ENCODE measurements at regions not wholly inside any gene's neighbourhood (a gene's known extent, or its start where the extent isn't known, plus 50 kb on each side); places are given as distances from the start of the nearest gene placed in this dataset.
"Not testable (repeated sequence)": the region's sequence is repeated elsewhere in the genome, so short reads cannot be mapped to it uniquely, and the experiment has no call there.

DNA sequence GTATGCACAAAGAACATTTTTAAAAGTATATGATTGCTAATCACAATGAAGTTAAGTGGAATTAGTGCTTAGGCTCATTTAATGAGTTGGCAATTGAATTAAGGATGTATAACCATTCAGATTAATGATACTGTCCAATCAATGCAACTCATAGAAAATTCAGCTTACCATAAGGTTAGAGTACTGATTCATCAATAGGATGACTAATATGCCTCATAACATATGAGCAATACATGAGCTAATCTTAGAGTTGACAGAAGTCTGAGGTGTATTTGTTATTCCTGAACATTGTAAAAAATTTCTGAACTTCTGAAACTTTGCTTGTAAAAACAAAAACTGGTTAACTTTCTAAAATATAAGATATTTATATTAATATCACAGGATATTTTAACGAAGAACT, 118.3 kb upstream of the NETO1 start:
- ATAC-seq: no peak
- intact Hi-C loops (cut with DNase I, micrococcal nuclease): no loop called here
- TF ChIP-seq, protein P1, sequence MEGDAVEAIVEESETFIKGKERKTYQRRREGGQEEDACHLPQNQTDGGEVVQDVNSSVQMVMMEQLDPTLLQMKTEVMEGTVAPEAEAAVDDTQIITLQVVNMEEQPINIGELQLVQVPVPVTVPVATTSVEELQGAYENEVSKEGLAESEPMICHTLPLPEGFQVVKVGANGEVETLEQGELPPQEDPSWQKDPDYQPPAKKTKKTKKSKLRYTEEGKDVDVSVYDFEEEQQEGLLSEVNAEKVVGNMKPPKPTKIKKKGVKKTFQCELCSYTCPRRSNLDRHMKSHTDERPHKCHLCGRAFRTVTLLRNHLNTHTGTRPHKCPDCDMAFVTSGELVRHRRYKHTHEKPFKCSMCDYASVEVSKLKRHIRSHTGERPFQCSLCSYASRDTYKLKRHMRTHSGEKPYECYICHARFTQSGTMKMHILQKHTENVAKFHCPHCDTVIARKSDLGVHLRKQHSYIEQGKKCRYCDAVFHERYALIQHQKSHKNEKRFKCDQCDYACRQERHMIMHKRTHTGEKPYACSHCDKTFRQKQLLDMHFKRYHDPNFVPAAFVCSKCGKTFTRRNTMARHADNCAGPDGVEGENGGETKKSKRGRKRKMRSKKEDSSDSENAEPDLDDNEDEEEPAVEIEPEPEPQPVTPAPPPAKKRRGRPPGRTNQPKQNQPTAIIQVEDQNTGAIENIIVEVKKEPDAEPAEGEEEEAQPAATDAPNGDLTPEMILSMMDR (IDR thresholded peaks at IDR 0.05): no peak
- Histone ChIP-seq H3K36me3 (ENCODE audit: low read depth) (no peaks in the 10 kb centered on the region), H3K4me1 (ENCODE audit: low read depth) (no peaks in the 10 kb centered on the region), H3K4me3 (no peak overlapping the region), H3K9me3 (peaks cover 42% of the 10 kb centered on the region)
- no peak for DNase-seq

DNA sequence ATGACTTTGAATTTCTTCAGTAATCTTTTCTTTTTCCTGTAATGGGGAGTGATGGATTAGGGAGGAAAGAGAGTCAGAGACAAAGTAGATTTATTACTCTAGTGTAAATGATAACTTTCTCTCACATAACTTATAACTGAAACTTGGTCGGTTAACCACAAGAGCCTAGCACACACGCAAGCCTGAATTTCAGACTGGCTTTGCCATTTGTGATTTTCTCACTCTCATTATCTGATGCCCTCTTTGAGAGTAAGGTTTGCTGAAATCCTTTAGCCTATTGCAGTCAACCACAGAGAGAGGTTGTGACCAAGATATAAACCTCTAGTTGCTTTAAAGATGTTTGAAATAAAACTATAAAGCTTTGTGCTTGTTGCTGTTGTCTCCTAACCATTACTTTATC, 117.9 kb upstream of the NETO1 start:
- Histone ChIP-seq H3K4me3 (no peak overlapping the region), H3K4me1 (ENCODE audit: low read depth) (no peaks in the 10 kb centered on the region), H3K9me3 (peaks cover 44% of the 10 kb centered on the region), H3K36me3 (ENCODE audit: low read depth) (no peaks in the 10 kb centered on the region)
- intact Hi-C loops (cut with DNase I, micrococcal nuclease): no loop called here
- TF ChIP-seq, protein P1 (IDR thresholded peaks at IDR 0.05): no peak
- ATAC-seq (no peak), DNase-seq (no peak)

DNA sequence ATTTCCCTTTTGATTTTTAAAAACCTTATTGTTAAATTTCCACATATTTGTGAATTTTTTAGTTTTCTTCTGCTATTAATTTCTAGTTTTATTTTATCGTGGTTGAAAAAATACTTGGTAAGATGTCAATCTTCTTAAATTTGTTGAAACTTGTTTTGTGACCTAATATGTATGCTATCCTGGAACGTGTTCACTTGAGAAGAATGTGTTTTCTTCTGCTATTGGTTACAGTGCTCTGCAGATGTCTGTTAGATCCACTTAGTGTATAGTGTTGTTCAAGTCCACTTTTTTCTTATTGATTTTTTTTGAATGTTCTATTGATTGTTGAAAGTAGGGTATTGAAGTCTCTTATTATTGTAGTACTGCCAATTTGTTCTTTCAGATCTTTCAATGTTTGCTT, 116.5 kb upstream of the NETO1 start:
- intact Hi-C loops (cut with DNase I, micrococcal nuclease): no loop called here

DNA sequence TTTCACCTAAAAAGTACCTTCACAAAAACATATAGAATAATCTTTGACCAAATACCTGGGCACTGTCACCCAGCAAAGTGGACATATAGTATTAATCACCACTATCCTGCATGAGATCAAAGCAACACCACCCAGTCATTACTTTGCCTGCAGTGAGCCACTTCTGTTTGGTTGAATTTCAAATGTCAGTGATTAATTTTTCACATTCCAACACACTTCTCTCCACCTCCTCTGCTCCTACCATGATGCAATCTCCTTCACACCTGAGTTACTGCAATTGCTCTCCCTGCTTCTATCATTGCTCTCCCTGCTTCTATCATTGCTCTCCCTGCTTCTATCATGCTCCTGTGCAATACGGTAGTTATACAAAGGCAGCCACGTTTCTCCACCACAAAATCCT, 106.1 kb upstream of the NETO1 start:
- TF ChIP-seq, protein P1 (IDR thresholded peaks at IDR 0.05): no peak
- no peaks in the 10 kb centered on the region for H3K36me3 ChIP-seq (ENCODE audit: low read depth)
- no peak overlapping the region for H3K4me3 ChIP-seq
- H3K9me3 ChIP-seq: peaks cover 5% of the 10 kb centered on the region
- no peaks in the 10 kb centered on the region for H3K4me1 ChIP-seq (ENCODE audit: low read depth)
- intact Hi-C loops (cut with DNase I, micrococcal nuclease): no loop called here
- ATAC-seq (no peak), DNase-seq (no peak)

More for the DNA sequence above, 116.5 kb upstream of the NETO1 start:
- DNase-seq: no peak
- peaks cover 44% of the 10 kb centered on the region for H3K9me3 ChIP-seq
- no peaks in the 10 kb centered on the region for H3K36me3 ChIP-seq (ENCODE audit: low read depth)
- TF ChIP-seq, protein P1 (IDR thresholded peaks at IDR 0.05): no peak
- no peak overlapping the region for H3K4me3 ChIP-seq
- H3K4me1 ChIP-seq (ENCODE audit: low read depth): no peaks in the 10 kb centered on the region
- no peak for ATAC-seq

DNA sequence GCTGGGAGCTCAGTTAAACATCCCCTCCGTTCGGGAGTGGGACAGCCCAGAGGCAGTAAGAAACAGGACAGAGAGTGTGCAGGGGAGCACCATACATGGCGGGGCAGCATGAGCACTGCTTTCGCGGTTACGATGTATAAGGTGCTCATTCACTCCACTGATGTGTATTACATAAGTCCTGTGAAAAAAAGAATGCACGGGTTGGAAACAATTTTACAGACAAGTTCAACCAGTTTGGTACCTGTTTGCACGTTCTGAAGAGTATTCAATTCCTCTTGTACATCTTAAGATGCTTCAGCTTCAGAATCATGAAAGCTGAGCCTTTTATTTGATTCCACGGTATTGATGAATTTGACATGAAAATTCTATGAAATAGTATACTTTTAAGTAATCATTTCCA, 97.8 kb upstream of the NETO1 start:
- Histone ChIP-seq H3K4me1 (ENCODE audit: low read depth) (no peaks in the 10 kb centered on the region), H3K9me3 (peaks cover 8% of the 10 kb centered on the region), H3K36me3 (ENCODE audit: low read depth) (no peaks in the 10 kb centered on the region), H3K4me3 (no peak overlapping the region)
- DNase-seq: no peak
- TF ChIP-seq, protein P1 (IDR thresholded peaks at IDR 0.05): no peak
- no peak for ATAC-seq
- intact Hi-C loops (cut with DNase I, micrococcal nuclease): no loop called here

DNA sequence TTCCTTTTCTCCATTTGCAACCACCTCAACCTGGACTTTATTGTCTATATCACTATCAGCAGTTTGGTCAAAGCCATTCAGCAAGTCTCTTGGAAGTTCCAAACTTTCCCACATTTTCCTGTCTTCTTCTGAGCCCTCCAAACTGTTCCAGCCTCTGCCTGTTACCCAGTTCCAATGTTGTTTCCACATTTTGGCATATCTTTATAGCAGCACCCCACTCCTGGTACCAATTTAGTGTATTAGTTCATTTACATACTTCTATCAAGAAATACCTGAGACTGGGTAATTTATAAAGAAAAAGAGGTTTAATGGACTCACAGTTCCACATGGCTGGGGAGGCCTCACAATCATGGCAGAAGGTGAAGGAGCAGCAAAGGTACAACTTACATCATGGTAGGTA, 90.4 kb upstream of the NETO1 start:
- H3K36me3 ChIP-seq (ENCODE audit: low read depth); DNase-seq; intact Hi-C loops (cut with DNase I, micrococcal nuclease); H3K4me3 ChIP-seq; ATAC-seq; H3K4me1 ChIP-seq (ENCODE audit: low read depth): not testable (repeated sequence)
- peaks cover 32% of the 10 kb centered on the region for H3K9me3 ChIP-seq
